ENCODE measurements at regions not wholly inside any gene's neighbourhood (a gene's known extent, or its start where the extent isn't known, plus 50 kb on each side); places are given as distances from the start of the nearest gene placed in this dataset.
"Not testable (repeated sequence)": the region's sequence is repeated elsewhere in the genome, so short reads cannot be mapped to it uniquely, and the experiment has no call there.

DNA sequence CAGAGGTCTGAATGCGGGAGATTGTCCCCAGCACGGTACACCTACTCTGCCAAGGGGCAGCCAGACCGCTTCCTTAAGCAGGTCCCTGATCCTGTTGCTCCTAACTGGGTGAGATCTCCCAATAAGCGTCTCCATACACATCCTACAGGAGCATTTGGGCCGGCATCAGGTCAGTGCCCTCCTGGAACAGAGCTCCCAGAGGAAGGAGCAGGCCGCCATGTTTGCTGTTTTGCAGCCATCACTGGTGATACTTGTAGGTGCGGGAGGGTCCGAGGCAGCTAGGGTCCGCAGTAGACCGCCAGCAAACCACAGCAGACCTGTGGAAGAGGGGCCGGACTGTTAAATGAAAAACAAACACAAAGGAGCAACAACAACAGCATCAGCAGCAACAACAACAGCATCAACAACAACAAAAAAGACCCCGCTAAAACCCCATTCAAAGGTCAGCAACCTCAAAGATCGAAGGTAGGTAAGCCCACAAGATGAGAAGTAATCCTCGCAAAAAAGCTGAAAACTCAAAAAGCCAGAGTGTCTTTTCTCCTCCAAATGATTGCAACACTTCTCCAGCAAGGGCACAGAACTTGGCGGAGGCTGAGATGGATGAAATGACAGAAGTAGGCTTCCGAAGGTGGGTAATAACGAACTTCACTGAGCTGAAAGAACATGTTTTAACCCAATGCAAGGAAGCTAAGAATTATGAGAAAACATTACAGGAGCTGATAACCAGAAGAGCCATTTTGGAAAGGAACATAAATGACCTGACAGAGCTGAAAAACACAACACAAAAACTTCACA, 79.0 kb upstream of the CDH7 start:
- no peak for DNase-seq

DNA sequence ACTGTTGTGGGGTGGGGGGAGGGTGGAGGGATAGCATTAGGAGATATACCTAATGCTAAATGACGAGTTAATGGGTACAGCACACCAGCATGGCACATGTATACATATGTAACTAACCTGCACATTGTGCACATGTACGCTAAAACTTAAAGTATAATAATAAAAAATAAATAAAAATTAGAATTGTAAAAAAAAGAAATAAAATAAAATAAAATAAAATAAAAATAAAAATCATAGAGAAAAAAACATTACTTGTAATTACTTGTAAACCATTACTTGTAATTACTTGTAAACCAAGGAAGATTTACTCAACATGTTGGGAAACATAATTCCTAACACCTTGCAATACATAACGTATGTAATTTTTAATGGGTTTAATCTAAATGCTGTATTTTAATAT, 80.7 kb upstream of the CDH7 start:
- not testable (repeated sequence) for DNase-seq

DNA sequence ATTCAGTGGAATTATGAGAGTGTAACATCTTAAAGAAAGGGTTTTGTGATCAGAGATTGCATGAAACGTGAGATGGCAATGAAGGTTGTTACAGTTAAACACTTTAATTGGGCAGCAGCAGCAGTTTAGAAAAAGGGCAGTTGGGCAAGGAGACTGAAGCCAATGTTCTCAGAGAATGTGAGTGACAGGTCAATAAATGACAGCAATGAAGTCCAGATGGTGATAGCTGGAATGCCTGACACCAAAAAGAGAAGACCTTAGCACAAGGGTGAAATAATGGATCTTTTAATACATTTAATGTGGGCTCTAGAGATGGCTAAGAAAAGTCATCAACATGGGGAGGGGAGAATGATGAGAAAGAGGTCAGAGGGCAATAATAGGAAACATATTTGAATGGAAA, 89.4 kb upstream of the CDH7 start:
- no peak for DNase-seq

DNA sequence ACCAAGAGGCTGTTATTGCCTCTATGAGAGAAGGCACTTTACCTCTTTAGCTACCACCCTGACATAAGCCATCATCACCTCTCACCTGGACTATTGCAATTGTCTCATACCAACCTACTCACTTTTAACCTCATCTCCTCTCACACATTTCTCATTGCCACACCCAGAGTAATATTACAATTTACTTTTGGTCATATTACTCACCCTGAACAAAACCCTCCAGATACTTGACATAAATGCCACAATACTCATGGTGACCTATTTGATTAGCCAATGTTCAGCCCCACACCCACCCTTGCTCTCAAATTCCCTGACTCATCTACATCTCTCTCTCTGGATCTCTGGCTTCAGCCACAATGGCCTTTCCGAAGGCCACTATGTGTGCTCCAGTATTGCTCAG, 90.9 kb upstream of the CDH7 start:
- no peak for DNase-seq

DNA sequence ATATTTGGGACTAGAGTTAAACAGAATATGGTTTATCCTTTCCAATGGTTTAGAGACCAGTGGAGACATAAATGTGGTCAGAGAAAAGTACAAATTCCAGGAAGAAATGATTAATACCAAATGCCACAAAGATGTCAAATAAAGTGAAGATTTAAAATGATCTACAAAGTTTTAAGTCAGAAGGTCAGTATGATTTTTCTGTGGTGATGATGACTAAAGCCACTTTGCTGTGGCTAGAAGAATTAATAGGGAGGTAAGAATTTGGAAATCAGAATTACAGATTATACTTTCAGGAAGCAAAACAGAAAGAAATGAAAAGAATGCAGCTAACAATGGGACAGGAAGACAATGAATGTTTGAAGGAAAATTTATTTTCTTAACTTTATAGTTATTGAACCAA, 91.5 kb upstream of the CDH7 start:
- no peak for DNase-seq

DNA sequence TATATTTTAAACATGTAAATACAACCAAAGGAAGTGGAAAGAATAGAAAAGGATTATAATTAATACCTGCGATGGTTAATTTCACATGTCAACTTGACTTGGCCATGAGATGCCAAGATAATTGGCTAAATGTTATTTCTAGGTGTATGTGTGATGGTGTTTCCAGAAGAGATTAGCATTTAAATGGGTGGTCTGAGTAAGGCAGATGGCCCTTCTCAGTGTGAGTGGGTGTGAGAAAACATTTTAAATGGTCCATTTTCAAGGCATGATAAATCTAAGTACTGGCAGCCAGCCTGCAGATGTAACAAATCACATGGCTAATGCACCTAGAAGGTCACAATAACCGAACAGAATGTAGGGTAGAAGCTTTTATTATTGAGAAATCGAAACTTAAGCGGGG, 99.6 kb upstream of the CDH7 start:
- no peak for DNase-seq

DNA sequence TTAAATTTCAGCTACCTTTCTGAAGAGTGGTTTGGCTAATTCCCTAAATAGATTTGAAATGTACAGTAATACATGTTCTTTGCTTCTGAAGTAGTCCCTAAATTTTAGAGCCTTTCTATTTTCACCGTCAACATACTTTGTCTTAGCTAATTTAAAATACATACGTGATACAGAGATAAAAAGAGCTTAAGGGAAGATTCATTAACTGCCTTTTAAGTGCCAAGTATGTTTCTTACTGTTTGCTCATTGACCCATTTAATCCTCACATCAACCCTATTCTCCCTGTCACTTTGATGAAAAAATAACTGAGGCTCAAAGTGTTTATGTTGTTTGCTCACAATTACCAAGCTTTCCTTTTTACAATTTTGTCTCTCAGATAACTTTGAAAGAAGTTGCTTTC, 118.6 kb upstream of the CDH7 start:
- DNase-seq = no peak

DNA sequence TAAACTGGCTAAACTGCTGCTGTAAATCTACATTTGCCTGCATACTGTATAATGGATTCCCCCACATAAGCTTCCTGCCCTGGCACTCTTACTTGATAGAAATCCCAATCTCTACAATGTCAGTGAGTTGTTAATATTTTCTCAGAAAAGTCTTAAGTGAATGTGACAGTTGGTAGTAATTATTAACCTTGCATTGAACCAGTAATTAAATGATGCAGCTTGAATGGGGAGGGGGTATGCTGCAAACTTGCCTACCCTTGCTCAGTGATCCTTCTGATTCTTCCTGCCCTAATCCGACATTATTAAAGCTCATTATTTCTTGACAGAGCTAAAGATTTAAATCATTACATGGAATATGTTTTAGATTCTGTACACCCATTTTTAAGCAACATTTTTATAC, 119.0 kb upstream of the CDH7 start:
- no peak for DNase-seq

DNA sequence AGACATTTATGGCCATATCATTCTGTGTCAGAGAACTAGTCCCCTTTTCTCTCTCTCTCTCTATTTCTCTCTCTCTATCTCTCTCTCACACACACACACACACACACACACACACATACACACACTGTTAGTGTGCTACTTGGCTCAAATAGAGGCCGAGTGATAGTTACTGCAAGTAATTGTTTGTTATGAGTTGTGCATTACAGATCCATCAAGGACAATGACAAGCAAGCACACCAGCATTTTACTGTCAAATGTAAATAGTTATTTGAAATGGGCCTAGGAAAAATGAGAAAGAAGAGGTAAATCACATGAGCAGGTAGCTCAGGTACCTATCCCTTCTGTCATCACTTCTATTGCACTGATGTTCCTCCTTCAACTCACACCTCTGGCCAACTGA, 122.4 kb upstream of the CDH7 start:
- no peak for DNase-seq

DNA sequence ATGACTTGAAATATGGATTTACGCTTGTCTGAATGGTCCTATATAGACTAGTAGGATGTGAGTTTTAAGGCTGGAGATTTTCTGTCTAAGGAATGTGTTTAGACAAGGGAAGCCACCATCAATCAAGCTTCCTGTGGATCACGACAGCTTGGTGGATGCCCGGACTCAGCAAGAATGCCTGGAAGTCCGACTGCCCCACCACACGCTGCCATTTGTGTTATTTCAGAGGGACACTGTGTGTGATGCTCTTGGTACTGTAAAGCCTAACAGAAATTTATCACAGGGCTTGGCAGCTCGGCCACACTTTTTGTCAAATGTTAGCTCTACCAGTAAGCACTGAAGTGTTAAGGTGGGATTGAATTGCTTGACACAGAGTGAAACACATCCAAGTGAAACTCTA, 127.1 kb upstream of the CDH7 start:
- DNase-seq = no peak

DNA sequence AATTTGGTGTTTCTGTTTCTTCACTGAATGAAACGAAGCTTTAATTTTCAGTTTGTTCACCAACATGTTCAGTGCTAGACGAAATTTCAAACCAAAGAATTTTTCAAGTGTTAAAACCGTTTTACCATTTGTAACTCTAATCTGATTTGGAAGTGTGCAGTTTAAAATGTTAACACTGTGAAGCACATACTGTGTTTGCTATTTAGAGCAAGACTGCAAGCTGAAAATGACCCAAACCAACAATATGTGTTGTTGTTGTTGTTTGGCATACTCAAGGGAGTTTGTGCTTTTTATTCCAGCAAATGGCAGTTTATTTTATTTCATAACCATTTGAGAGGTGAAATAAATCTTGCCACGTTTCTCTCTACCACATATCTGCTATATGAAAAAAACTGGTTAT, 128.4 kb upstream of the CDH7 start:
- DNase-seq = no peak

DNA sequence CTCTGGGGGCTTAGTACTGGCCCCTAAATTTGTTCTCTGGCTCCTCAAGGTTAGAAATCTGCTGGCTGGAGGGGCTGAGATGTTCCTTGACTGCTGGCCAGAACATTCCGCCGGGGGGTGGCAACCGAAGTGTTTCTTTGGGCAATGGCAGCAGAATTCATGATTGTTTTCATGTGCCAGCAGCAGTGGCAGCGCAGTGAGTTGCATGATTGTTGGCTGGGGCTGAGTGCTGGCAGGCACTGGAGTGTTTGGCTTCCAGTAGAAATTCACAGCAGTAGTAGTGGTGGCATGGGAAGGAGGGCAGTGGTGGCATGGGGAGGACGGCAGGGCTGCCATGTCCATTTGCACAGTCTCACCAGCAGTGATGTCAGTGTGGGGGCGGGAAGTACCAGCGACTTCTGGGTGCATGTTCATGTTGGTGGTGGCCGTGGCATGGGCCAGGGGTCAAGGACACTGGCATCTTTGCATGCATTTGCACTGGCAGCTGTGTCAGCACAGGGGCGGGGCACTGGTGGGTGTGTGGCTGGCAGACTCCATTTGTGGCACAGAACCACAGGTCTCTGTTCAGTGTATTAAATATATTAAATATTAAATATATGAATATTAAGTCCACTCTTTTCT, 130.6 kb upstream of the CDH7 start:
- no peak for DNase-seq

DNA sequence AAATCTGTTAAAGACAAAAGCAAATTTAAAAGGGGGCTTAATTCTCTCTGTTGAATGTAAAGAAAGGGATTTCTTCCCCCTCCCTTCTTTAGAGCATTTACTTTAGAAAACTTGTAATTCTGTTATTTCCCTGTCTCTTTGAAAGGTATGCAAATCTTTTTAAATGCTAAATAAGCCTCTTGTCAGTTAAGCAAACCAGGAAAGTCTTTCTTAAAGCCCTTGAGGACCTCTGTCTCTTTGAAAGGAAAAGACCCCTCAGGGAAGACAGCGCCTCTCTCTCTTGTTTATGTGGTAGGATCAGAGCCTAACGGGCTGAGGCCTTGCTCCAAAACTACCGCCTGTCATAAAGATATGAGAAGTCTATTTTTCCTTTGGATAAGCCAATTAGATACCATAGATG, 139.9 kb upstream of the CDH7 start:
- no peak for DNase-seq

DNA sequence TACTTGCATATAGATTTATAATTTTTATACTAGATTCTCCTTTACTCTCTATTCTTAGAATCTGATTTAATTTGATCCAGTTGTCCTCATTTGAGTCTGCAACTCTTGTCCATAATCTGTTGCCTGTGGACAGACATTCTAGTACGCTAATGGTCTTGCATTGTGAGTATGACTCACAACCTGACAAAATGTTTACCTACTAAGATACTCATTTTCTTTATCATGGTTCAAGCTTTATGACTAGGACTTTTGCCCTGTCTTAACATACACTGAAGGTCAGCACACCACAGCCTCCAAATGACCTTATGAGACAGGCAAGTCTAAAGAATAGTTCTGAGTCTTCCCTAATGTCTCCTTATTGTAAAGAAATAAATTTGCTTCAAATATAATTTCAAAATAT, 142.3 kb upstream of the CDH7 start:
- DNase-seq = no peak

DNA sequence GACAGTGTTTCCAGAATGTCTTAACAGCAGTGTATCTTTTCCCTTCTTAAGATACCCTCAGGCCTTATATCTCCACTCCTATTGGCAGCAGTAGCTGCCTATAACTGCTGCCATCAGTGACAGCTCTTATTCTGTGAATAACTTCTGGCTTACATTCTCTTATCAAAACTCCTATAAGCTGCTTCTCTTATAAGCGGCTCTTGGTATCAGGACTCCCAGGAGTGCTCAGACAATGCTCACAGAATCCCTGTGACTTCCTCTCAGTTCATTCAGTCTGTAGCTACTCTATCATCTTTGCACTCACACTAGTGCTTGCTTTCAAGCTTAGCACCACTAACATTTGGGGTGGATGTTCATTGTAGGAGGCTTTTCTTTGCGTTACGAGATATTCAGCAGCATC, 143.7 kb upstream of the CDH7 start:
- no peak for DNase-seq

DNA sequence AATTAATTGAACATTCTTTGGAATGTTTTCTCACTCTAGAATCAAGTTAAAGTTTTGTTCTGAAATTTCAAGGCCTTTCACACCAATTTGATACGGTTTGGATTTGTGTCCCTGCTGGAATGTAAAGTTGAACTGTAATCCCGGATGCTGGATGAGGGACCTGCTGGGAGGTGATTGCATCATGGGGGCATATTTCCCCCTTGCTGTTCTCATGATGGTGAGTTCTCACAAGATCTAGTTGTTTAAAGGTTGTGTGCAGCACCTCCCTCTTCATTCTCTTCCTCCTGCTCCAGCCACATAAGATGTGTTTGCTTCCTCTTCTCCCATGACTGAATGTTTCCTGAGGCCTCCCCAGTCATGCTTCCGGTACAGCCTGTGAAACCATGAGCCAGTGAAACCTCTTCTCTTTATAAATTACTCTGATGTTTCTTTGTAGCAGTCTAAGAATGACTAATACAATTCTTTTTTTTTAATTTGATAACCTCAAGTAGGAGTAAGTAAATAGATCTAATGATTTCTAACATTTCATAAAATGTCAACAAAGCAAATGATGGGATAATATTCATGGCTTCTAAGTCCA, 144.2 kb upstream of the CDH7 start:
- no peak for DNase-seq

DNA sequence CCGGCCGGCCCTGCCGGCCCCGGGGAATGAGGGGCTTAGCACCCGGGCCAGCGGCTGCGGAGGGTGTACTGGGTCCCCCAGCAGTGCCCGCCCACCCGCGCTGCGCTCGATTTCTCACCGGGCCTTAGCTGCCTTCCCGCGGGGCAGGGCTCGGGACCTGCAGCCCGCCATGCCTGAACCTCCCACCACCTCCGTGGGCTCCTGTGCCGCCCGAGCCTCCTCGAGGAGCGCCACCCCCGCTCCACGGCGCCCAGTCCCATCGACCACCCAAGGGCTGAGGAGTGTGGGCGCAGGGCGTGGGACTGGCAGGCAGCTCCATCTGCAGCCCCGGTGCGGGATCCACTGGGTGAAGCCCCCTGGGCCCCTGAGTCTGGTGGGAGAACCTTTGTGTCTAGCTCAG, 145.5 kb upstream of the CDH7 start:
- DNase-seq = not testable (repeated sequence)

DNA sequence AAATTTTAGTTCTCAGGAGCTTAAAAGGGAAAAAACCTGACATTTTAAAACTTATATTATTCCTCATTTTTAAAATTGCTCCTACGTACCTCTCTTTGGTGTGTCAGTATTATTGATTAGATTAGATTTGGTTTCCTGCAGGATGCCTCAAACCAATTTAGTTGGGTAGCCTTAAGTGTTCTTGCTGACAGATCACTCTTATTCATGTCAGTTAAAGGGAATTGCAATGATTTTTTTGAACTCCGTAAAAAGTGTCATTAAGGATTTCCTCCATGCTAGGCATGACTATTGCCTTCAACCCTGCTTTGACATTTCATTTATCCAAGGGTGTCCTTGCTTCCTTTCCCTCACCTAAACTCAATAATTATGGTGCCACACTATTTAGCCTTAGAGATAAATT, 149.0 kb upstream of the CDH7 start:
- no peak for DNase-seq

DNA sequence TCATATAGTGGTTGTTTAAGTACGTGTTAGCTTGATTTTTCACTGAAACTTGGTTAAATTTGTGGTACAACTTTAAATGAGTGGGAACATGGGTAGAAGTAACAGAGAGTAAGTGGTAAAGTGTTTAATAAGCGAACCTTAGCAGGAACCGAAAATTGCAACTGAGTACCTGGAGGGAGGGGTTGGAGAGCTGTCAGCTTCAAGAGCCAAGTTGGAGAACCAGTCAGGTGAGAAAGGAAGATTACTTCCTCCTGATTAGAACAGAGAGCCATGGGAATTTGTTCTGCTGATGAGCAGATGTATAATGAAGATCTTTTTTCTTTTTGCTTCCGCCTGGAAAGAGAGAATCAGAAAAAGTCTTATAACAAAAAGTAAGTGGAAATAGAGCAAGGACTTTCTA, 158.4 kb upstream of the CDH7 start:
- no peak for DNase-seq

DNA sequence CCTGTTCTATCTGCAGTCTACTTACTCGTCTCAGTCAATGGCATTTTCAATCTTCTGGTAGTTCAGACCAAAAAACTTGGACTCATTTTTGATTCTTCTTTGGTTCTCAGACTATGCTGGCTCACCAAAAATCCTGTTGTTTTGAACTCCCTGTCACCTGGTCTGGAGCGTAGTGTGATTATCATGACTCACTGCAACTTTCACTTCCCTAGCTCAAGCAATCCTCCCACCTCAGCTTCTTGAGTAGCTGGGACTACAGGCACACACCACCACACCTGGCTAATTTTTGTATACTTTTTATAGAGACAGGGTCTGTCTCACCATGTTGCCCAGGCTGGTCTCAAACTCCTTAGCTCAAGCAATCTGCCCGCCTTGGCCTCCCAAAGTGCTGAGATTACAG, 163.3 kb upstream of the CDH7 start:
- DNase-seq = no peak

DNA sequence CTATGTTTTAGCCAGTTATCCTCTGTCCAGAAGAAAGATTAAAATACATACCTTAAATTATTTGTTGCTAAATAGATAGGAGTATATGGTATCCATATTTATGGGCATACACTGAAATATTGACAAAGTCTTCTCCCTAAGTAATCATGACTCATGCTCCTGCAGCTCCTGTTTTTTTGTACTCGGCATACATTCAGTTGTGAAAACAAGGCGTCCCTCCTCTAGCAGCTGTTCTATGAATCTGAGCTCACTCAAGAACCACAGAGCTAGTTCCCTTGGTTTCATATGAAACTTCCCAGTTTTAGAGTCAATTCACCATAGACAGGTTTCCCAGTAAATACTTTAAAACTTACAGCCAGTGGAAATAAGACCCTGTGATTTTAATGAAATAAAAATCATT, 168.7 kb upstream of the CDH7 start:
- DNase-seq = not testable (repeated sequence)

DNA sequence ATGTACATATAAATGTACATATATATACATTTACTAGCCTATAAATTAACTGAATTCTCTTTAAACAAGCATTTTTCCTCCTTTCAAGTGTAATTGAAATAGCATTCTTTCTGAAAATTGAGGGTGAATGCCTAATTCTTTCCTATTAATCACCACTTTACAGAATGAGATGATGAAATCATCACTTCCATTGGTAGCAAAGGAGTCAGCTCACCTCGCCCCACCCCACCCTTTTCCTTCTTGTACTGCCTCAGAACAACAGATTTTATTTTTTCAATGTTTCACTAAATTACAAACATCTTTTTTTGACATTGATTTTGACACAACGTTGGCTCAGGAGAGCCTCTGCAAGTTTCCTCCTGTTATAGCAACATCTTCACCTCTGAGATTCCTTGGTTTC, 181.9 kb upstream of the CDH7 start:
- no peak for DNase-seq

DNA sequence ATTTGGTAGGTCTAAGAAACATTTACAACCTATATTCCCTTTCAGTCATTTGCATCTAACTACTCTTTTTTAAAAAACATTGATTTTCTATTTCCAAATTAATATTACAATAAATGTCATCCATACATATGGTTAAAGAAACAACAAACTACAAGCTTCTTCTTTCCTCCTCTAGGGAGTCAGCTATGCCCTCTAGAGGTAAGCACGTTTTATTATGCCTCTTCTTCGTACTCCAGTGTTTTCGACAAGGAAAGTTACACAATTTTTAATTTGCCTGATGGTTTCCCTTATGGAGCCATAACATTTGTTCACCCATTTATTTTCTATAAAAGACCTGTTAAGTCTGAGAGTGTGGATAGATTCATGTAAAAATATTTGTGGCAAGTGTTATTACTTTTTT, 183.4 kb upstream of the CDH7 start:
- no peak for DNase-seq

DNA sequence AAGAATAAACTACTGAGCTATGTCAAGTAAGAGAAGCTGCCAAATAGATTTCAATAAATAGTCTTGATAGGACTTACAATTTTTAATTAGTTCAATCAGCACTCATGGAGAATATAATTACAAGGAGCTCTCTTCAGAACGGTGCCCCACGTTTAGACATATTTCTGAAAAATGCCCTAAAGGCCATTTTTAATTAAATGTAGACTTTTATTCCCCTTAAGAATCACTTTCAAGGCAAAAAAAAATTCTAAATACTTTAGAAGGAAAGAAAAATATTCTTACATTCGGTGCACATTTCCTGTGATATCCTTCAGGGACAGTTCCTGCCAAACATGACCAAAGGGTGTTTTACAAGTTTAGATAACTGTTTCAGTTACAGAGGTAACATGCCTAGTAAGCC, 202.5 kb upstream of the CDH7 start:
- no peak for DNase-seq

DNA sequence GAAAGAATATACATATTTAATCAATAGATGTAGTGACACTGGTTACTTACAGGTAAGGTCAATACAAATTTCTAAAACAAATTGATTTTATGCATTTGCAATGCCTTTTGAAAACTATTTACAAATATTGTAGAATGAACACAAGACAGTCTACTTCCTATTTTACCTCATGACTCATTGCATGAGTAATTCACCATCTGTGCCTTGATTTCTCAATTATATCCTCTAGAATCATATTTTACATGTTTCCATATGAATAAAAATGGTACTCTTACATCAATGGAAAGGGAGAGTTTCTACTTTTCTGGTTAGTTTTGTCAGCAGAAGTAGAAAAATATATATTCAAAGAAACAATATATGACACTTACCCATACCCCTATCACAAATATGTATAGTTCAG, 203.8 kb upstream of the CDH7 start:
- DNase-seq = no peak
